ENCODE measurements at regions not wholly inside any gene's neighbourhood (a gene's known extent, or its start where the extent isn't known, plus 50 kb on each side); places are given as distances from the start of the nearest gene placed in this dataset.
"Not testable (repeated sequence)": the region's sequence is repeated elsewhere in the genome, so short reads cannot be mapped to it uniquely, and the experiment has no call there.

DNA sequence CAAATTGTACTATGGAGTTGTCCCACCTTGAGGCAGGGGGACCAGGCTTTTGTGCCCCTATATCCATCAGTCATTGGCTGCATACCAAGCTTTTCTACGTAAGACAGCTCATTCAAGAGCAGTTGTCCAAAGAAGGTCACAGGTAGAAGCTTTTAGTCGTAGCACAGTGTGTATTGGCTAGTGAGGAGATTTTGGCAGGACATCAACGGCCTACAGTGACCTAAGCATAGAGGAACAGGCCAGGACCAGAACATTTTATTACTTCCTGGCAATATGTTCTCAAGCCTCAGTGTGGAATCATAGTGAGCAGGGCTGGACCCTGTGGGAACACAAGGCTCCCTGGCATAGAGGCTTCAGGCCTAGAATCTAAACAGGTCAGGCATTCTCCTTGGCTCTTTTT lies 105.4 kb upstream of the ANKRD28 start:
- H3K4me1 Mint-ChIP-seq: no peaks in the 10 kb centered on the region
- intact Hi-C loops (cut with micrococcal nuclease): no loop called here

DNA sequence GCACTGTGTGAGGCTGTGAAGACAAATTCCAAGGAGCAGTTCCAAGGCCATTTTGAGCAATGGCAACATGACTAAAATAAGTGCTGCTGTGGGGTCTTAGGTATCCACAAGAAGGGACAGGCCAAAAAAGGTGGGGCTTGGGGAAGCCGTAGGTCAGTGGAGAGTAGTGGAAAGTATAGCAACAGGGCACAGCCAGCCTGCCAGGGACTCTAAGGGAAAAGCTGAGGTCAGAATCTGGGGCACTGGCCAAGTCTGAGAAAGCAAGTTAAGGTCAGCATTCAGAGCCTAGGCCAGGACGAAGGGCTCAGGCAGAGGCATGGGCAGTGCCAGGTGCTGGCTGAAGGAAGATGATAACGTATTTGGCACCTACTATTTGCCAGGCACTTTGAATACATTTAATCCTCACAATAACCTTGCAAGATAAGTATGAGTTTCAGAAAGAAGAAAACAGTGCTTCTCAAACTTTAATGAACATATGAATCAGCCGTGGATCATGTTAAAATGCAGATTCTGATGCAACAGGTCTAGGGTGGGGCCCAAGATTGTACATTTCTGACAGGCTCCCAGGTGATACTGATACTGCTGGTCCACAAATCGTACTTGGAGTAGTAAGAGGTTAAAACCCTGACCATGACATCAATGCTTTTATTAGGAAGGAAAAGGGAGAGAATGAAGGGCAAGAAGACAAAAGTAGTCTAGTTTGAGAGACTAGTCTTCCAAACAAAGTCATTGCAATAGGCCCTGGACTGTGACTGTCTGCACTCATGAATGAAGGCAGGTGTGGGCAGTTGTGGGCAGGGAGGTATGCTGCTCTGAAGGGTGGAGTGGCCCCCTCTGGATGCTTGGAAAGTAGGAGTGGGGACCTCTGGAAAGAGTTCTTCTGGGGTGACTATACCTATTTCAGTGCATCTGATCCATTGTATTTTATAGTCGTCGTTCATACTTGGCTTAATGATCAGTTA lies 106.3 kb upstream of the ANKRD28 start:
- ATAC-seq (ENCODE audit: low read depth) (no peak), DNase-seq (no peak)
- Mint-ChIP-seq H3K27me3 (no peaks in the 10 kb centered on the region), H3K27ac (no peak overlapping the region), H3K36me3 (ENCODE audit: low read depth) (no peaks in the 10 kb centered on the region), H3K4me3 (no peak overlapping the region), H3K4me1 (no peaks in the 10 kb centered on the region), H3K9me3 (no peaks in the 10 kb centered on the region)
- TF ChIP-seq, protein P1, sequence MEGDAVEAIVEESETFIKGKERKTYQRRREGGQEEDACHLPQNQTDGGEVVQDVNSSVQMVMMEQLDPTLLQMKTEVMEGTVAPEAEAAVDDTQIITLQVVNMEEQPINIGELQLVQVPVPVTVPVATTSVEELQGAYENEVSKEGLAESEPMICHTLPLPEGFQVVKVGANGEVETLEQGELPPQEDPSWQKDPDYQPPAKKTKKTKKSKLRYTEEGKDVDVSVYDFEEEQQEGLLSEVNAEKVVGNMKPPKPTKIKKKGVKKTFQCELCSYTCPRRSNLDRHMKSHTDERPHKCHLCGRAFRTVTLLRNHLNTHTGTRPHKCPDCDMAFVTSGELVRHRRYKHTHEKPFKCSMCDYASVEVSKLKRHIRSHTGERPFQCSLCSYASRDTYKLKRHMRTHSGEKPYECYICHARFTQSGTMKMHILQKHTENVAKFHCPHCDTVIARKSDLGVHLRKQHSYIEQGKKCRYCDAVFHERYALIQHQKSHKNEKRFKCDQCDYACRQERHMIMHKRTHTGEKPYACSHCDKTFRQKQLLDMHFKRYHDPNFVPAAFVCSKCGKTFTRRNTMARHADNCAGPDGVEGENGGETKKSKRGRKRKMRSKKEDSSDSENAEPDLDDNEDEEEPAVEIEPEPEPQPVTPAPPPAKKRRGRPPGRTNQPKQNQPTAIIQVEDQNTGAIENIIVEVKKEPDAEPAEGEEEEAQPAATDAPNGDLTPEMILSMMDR (IDR thresholded peaks at IDR 0.05): no peak
- POLR2A ChIA-PET: no interaction called here
- CTCF ChIA-PET: no interaction called here
- intact Hi-C loops (cut with micrococcal nuclease): no loop called here

More for the DNA sequence above, 105.4 kb upstream of the ANKRD28 start:
- no peaks in the 10 kb centered on the region for H3K36me3 Mint-ChIP-seq (ENCODE audit: low read depth)
- DNase-seq: no peak
- no peak for ATAC-seq (ENCODE audit: low read depth)
- H3K9me3 Mint-ChIP-seq: no peaks in the 10 kb centered on the region
- no peaks in the 10 kb centered on the region for H3K27me3 Mint-ChIP-seq
- H3K4me3 Mint-ChIP-seq: no peak overlapping the region
- H3K27ac Mint-ChIP-seq: no peak overlapping the region
- ChIA-PET CTCF (no interaction called here), POLR2A (no interaction called here)
- TF ChIP-seq, protein P1 (IDR thresholded peaks at IDR 0.05): no peak

DNA sequence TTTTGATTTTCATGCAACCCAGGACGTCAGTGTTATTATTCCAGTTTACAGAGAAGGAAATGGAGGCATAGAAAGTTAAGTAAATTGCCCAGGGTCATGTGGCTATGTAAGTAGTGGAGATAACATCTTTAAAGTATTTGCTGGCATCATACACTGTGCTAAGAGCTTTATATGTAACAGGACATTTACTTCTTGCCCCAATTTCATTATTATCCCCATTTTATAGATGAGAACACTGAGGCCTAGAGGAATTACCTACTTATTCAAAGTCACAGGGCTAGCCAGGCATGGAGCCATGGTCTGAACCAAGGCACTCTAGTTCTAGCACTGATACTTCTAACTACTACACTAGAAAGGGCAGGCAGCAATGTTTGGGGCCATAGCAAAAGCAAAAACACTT lies 107.3 kb upstream of the ANKRD28 start:
- TF ChIP-seq, protein P1 (IDR thresholded peaks at IDR 0.05): no peak
- ChIA-PET CTCF (no interaction called here), POLR2A (no interaction called here)
- H3K4me1 Mint-ChIP-seq: no peaks in the 10 kb centered on the region
- intact Hi-C loops (cut with micrococcal nuclease): no loop called here
- no peak for DNase-seq
- no peaks in the 10 kb centered on the region for H3K36me3 Mint-ChIP-seq (ENCODE audit: low read depth)
- H3K27ac Mint-ChIP-seq: no peak overlapping the region
- no peak overlapping the region for H3K4me3 Mint-ChIP-seq
- no peak for ATAC-seq (ENCODE audit: low read depth)
- H3K9me3 Mint-ChIP-seq: no peaks in the 10 kb centered on the region
- no peaks in the 10 kb centered on the region for H3K27me3 Mint-ChIP-seq

DNA sequence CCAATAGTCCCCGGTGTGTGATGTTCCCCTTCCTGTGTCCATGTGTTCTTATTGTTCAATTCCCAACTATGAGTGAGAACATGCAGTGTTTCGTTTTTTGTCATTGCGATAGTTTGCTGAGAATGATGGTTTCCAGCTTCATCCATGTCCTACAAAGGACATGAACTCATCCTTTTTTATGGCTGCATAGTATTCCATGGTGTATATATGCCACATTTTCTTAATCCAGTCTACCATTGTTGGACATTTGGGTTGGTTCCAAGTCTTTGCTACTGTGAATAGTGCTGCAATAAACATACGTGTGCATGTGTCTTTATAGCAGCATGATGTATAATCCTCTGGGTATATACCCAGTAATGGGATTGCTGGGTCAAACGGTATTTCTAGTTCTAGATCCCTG lies 109.6 kb upstream of the ANKRD28 start:
- H3K4me1 Mint-ChIP-seq; DNase-seq; POLR2A ChIA-PET; CTCF ChIA-PET; H3K4me3 Mint-ChIP-seq; ATAC-seq (ENCODE audit: low read depth); H3K27me3 Mint-ChIP-seq; H3K9me3 Mint-ChIP-seq; H3K36me3 Mint-ChIP-seq (ENCODE audit: low read depth); intact Hi-C loops (cut with micrococcal nuclease); H3K27ac Mint-ChIP-seq: not testable (repeated sequence)

DNA sequence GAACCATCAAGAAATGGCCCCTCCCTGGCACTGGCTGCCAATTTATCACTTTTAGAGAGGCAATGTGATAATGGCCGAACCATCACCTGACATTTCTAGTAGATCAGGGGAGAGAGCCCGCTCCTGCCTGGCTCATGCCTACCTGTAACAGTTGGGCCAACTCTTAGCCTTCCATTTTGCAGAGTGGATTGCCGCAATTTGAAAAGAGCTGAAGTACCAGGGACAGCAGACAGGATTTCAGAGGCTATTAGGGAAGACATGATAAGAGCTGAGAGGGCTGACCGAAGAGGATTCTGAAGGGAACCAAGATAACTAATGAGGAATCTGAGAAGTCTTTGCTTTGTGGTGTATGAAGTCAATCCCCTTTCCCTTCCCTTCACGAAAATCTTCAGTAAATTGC lies 121.2 kb upstream of the ANKRD28 start:
- H3K27me3 Mint-ChIP-seq: no peaks in the 10 kb centered on the region
- ChIA-PET POLR2A (no interaction called here), CTCF (no interaction called here)
- no peak overlapping the region for H3K4me3 Mint-ChIP-seq
- TF ChIP-seq, protein P1 (IDR thresholded peaks at IDR 0.05): no peak
- no peaks in the 10 kb centered on the region for H3K4me1 Mint-ChIP-seq
- H3K27ac Mint-ChIP-seq: no peak overlapping the region
- H3K36me3 Mint-ChIP-seq (ENCODE audit: low read depth): no peaks in the 10 kb centered on the region
- intact Hi-C loops (cut with micrococcal nuclease): no loop called here
- no peak for DNase-seq
- ATAC-seq (ENCODE audit: low read depth): no peak
- no peaks in the 10 kb centered on the region for H3K9me3 Mint-ChIP-seq

All from activated B cell treated with CpG ODN at 0.5 μM for 24 hours (primary cell).